ENCODE measurements at regions not wholly inside any gene's neighbourhood (a gene's known extent, or its start where the extent isn't known, plus 50 kb on each side); places are given as distances from the start of the nearest gene placed in this dataset.

GRCh38 chr19:31567776-31568175 lies 218.5 kb upstream of the TSHZ3 start:
- H3K4me1 ChIP-seq (ENCODE audit: control insufficient read depth, insufficient read depth, low read length, poor library complexity, severe bottlenecking): no peaks in the 10 kb centered on the region
- H3K27ac ChIP-seq (ENCODE audit: insufficient read depth, low read length, poor library complexity, severe bottlenecking): no peak overlapping the region
- H3K4me3 ChIP-seq (ENCODE audit: insufficient read depth, low read depth, low read length, poor library complexity, severe bottlenecking): no peak overlapping the region
- no peaks in the 10 kb centered on the region for H3K9me3 ChIP-seq (ENCODE audit: control insufficient read depth, low read length)
- no peaks in the 10 kb centered on the region for H3K27me3 ChIP-seq (replicated peaks; ENCODE audit: control insufficient read depth, insufficient read depth, low read length, poor library complexity, severe bottlenecking)
- no peaks in the 10 kb centered on the region for H3K36me3 ChIP-seq (ENCODE audit: control insufficient read depth, insufficient read depth, low read length)
- DNase-seq: no peak

GRCh38 chr19:31568724-31569123 lies 219.5 kb upstream of the TSHZ3 start:
- H3K36me3 ChIP-seq (ENCODE audit: control insufficient read depth, insufficient read depth, low read length): no peaks in the 10 kb centered on the region
- H3K27ac ChIP-seq (ENCODE audit: insufficient read depth, low read length, poor library complexity, severe bottlenecking): no peak overlapping the region
- H3K4me3 ChIP-seq (ENCODE audit: insufficient read depth, low read depth, low read length, poor library complexity, severe bottlenecking): no peak overlapping the region
- DNase-seq: no peak
- H3K27me3 ChIP-seq (replicated peaks; ENCODE audit: control insufficient read depth, insufficient read depth, low read length, poor library complexity, severe bottlenecking): no peaks in the 10 kb centered on the region
- no peaks in the 10 kb centered on the region for H3K9me3 ChIP-seq (ENCODE audit: control insufficient read depth, low read length)
- no peaks in the 10 kb centered on the region for H3K4me1 ChIP-seq (ENCODE audit: control insufficient read depth, insufficient read depth, low read length, poor library complexity, severe bottlenecking)

- Histone ChIP-seq H3K27me3 (replicated peaks; ENCODE audit: control insufficient read depth, insufficient read depth, low read length, poor library complexity, severe bottlenecking) (no peaks in the 10 kb centered on the region), H3K36me3 (ENCODE audit: control insufficient read depth, insufficient read depth, low read length) (no peaks in the 10 kb centered on the region), H3K27ac (ENCODE audit: insufficient read depth, low read length, poor library complexity, severe bottlenecking) (no peak overlapping the region), H3K4me3 (ENCODE audit: insufficient read depth, low read depth, low read length, poor library complexity, severe bottlenecking) (no peak overlapping the region), H3K9me3 (ENCODE audit: control insufficient read depth, low read length) (no peaks in the 10 kb centered on the region), H3K4me1 (ENCODE audit: control insufficient read depth, insufficient read depth, low read length, poor library complexity, severe bottlenecking) (no peaks in the 10 kb centered on the region)
- no peak for DNase-seq
Observed at GRCh38 chr19:31570718-31571117, 221.5 kb upstream of the TSHZ3 start.

- Histone ChIP-seq H3K9me3 (ENCODE audit: control insufficient read depth, low read length) (no peaks in the 10 kb centered on the region), H3K36me3 (ENCODE audit: control insufficient read depth, insufficient read depth, low read length) (no peaks in the 10 kb centered on the region), H3K4me1 (ENCODE audit: control insufficient read depth, insufficient read depth, low read length, poor library complexity, severe bottlenecking) (no peaks in the 10 kb centered on the region), H3K27ac (ENCODE audit: insufficient read depth, low read length, poor library complexity, severe bottlenecking) (no peak overlapping the region), H3K4me3 (ENCODE audit: insufficient read depth, low read depth, low read length, poor library complexity, severe bottlenecking) (no peak overlapping the region), H3K27me3 (replicated peaks; ENCODE audit: control insufficient read depth, insufficient read depth, low read length, poor library complexity, severe bottlenecking) (no peaks in the 10 kb centered on the region)
- DNase-seq: no peak
Observed at GRCh38 chr19:31572102-31572975, 223.1 kb upstream of the TSHZ3 start.

GRCh38 chr19:31572976-31573298 lies 223.7 kb upstream of the TSHZ3 start:
- no peak overlapping the region for H3K27ac ChIP-seq (ENCODE audit: insufficient read depth, low read length, poor library complexity, severe bottlenecking)
- no peaks in the 10 kb centered on the region for H3K9me3 ChIP-seq (ENCODE audit: control insufficient read depth, low read length)
- no peak overlapping the region for H3K4me3 ChIP-seq (ENCODE audit: insufficient read depth, low read depth, low read length, poor library complexity, severe bottlenecking)
- H3K27me3 ChIP-seq (replicated peaks; ENCODE audit: control insufficient read depth, insufficient read depth, low read length, poor library complexity, severe bottlenecking): no peaks in the 10 kb centered on the region
- no peaks in the 10 kb centered on the region for H3K36me3 ChIP-seq (ENCODE audit: control insufficient read depth, insufficient read depth, low read length)
- DNase-seq: no peak
- H3K4me1 ChIP-seq (ENCODE audit: control insufficient read depth, insufficient read depth, low read length, poor library complexity, severe bottlenecking): no peaks in the 10 kb centered on the region

GRCh38 chr19:31574251-31574973 lies 225.2 kb upstream of the TSHZ3 start:
- no peaks in the 10 kb centered on the region for H3K4me1 ChIP-seq (ENCODE audit: control insufficient read depth, insufficient read depth, low read length, poor library complexity, severe bottlenecking)
- DNase-seq: no peak
- H3K4me3 ChIP-seq (ENCODE audit: insufficient read depth, low read depth, low read length, poor library complexity, severe bottlenecking): no peak overlapping the region
- H3K27ac ChIP-seq (ENCODE audit: insufficient read depth, low read length, poor library complexity, severe bottlenecking): no peak overlapping the region
- no peaks in the 10 kb centered on the region for H3K27me3 ChIP-seq (replicated peaks; ENCODE audit: control insufficient read depth, insufficient read depth, low read length, poor library complexity, severe bottlenecking)
- H3K9me3 ChIP-seq (ENCODE audit: control insufficient read depth, low read length): no peaks in the 10 kb centered on the region
- no peaks in the 10 kb centered on the region for H3K36me3 ChIP-seq (ENCODE audit: control insufficient read depth, insufficient read depth, low read length)

- Histone ChIP-seq H3K4me1 (ENCODE audit: control insufficient read depth, insufficient read depth, low read length, poor library complexity, severe bottlenecking) (no peaks in the 10 kb centered on the region), H3K4me3 (ENCODE audit: insufficient read depth, low read depth, low read length, poor library complexity, severe bottlenecking) (no peak overlapping the region), H3K9me3 (ENCODE audit: control insufficient read depth, low read length) (no peaks in the 10 kb centered on the region), H3K27me3 (replicated peaks; ENCODE audit: control insufficient read depth, insufficient read depth, low read length, poor library complexity, severe bottlenecking) (no peaks in the 10 kb centered on the region), H3K27ac (ENCODE audit: insufficient read depth, low read length, poor library complexity, severe bottlenecking) (no peak overlapping the region), H3K36me3 (ENCODE audit: control insufficient read depth, insufficient read depth, low read length) (no peaks in the 10 kb centered on the region)
- no peak for DNase-seq
Observed at GRCh38 chr19:31575846-31576335, 226.7 kb upstream of the TSHZ3 start.

GRCh38 chr19:31578326-31578725 lies 229.1 kb upstream of the TSHZ3 start:
- Histone ChIP-seq H3K27me3 (replicated peaks; ENCODE audit: control insufficient read depth, insufficient read depth, low read length, poor library complexity, severe bottlenecking) (no peaks in the 10 kb centered on the region), H3K4me1 (ENCODE audit: control insufficient read depth, insufficient read depth, low read length, poor library complexity, severe bottlenecking) (no peaks in the 10 kb centered on the region), H3K9me3 (ENCODE audit: control insufficient read depth, low read length) (no peaks in the 10 kb centered on the region), H3K36me3 (ENCODE audit: control insufficient read depth, insufficient read depth, low read length) (no peaks in the 10 kb centered on the region), H3K4me3 (ENCODE audit: insufficient read depth, low read depth, low read length, poor library complexity, severe bottlenecking) (no peak overlapping the region), H3K27ac (ENCODE audit: insufficient read depth, low read length, poor library complexity, severe bottlenecking) (no peak overlapping the region)
- no peak for DNase-seq

GRCh38 chr19:31583148-31583547 lies 233.9 kb upstream of the TSHZ3 start:
- DNase-seq: no peak
- H3K36me3 ChIP-seq (ENCODE audit: control insufficient read depth, insufficient read depth, low read length): no peaks in the 10 kb centered on the region
- H3K27me3 ChIP-seq (replicated peaks; ENCODE audit: control insufficient read depth, insufficient read depth, low read length, poor library complexity, severe bottlenecking): no peaks in the 10 kb centered on the region
- no peak overlapping the region for H3K27ac ChIP-seq (ENCODE audit: insufficient read depth, low read length, poor library complexity, severe bottlenecking)
- H3K9me3 ChIP-seq (ENCODE audit: control insufficient read depth, low read length): no peaks in the 10 kb centered on the region
- H3K4me3 ChIP-seq (ENCODE audit: insufficient read depth, low read depth, low read length, poor library complexity, severe bottlenecking): no peak overlapping the region
- H3K4me1 ChIP-seq (ENCODE audit: control insufficient read depth, insufficient read depth, low read length, poor library complexity, severe bottlenecking): no peaks in the 10 kb centered on the region

- no peak for DNase-seq
- H3K4me1 ChIP-seq (ENCODE audit: control insufficient read depth, insufficient read depth, low read length, poor library complexity, severe bottlenecking): no peaks in the 10 kb centered on the region
- H3K4me3 ChIP-seq (ENCODE audit: insufficient read depth, low read depth, low read length, poor library complexity, severe bottlenecking): no peak overlapping the region
- no peak overlapping the region for H3K27ac ChIP-seq (ENCODE audit: insufficient read depth, low read length, poor library complexity, severe bottlenecking)
- no peaks in the 10 kb centered on the region for H3K27me3 ChIP-seq (replicated peaks; ENCODE audit: control insufficient read depth, insufficient read depth, low read length, poor library complexity, severe bottlenecking)
- no peaks in the 10 kb centered on the region for H3K9me3 ChIP-seq (ENCODE audit: control insufficient read depth, low read length)
- no peaks in the 10 kb centered on the region for H3K36me3 ChIP-seq (ENCODE audit: control insufficient read depth, insufficient read depth, low read length)
Observed at GRCh38 chr19:31586282-31586681, 237.0 kb upstream of the TSHZ3 start.

Data from effector memory CD4-positive, alpha-beta T cell (primary cell).